CMK (cell line): ENCODE measurements at regions not wholly inside any gene's neighbourhood (a gene's known extent, or its start where the extent isn't known, plus 50 kb on each side); places are given as distances from the start of the nearest gene placed in this dataset.

Source experiments
- DNase-seq: peaks from one replicate; pipeline ENCODE4 v3.0.0-alpha.2; 2010; ENCODE audit warnings: low read depth

GRCh38 chr5:136811086-136811485, 445.7 kb upstream of the TRPC7 start:
- no peak for DNase-seq

GRCh38 chr5:136810261-136810801, 445.0 kb upstream of the TRPC7 start:
- DNase-seq: no peak

- no peak for DNase-seq
These were observed 444.0 kb upstream of the TRPC7 start for GRCh38 chr5:136809382-136809781.

DNA sequence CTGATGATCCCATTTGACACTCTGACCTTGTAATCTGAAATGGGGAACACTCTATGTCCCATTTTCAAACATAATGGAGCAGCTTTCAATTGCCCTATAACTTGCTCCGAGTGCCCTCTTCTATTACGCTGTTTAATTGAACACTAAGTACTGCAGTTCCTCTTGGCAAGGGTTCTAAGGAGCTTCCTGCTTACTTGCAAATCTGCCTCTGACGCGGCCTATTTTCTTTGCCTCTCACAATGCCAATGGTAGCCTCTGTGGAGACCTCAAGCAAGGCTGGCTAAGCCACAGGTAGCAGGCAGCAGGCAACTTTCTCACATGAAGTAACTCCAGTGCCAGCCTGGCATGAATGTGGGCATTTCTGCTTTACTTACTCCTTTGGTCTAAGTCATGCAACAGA, 443.4 kb upstream of the TRPC7 start:
- DNase-seq: no peak

DNA sequence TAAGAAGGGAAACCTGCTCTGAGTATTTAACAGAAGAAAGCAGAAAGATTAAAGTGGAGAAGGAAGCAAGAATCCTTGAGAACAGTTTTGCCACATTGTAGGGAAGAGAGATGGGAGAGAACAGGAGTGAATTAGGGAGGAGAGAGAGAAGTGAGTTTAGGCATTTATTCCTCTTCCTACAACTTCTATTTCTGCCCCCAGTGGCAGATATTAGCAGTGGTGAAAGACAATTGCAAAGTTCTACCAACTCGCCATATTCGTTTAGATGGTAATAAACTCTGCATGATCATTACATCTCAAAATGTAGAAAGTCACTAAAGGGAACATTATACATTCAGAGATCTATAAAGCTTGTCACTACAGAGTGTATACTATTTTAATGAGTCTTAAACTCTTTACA, 440.1 kb upstream of the TRPC7 start:
- DNase-seq: no peak

- DNase-seq: no peak
These were observed 437.0 kb upstream of the TRPC7 start for GRCh38 chr5:136802383-136802782.

- DNase-seq: no peak
These were observed 434.5 kb upstream of the TRPC7 start for GRCh38 chr5:136799806-136800372.

DNA sequence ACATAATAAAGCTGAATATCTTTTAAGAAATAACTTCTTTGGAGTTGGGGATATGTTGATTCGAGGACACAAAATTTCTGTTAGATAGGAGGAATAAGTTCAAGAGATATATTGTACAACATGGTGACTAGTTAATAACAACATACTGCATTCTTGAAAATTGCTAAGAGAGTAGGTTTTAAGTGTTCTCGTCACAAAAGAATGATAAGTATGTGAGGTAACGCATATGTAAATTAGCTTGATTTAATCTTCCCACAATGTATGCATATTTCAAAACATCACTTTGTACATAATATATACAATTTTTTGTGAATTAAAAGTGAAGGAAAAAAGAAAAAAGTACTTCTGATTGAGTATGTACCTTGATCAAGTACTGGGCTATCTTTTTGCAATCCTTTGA, 428.0 kb upstream of the TRPC7 start:
- no peak for DNase-seq

- DNase-seq: no peak
These were observed 416.1 kb upstream of the TRPC7 start for GRCh38 chr5:136781464-136781863.

DNA sequence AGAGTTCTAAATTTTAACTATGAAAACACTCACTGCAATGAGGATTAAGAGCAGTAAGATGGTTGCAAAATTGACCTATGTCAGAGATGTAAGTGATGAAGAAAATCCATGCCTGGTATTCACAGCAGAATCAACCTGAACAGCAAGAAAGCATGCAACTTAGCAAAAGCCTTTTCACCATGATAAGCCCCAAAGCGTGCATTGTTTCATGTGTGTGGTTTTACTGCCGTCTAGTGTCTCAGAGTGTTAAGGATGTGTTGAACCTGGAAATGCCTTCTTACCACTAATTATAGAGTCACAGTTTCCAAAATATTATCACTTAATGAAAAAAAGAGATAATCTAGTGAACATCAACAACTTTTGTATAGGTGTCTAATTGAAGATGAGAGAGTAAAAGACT, 415.2 kb upstream of the TRPC7 start:
- DNase-seq: no peak

DNA sequence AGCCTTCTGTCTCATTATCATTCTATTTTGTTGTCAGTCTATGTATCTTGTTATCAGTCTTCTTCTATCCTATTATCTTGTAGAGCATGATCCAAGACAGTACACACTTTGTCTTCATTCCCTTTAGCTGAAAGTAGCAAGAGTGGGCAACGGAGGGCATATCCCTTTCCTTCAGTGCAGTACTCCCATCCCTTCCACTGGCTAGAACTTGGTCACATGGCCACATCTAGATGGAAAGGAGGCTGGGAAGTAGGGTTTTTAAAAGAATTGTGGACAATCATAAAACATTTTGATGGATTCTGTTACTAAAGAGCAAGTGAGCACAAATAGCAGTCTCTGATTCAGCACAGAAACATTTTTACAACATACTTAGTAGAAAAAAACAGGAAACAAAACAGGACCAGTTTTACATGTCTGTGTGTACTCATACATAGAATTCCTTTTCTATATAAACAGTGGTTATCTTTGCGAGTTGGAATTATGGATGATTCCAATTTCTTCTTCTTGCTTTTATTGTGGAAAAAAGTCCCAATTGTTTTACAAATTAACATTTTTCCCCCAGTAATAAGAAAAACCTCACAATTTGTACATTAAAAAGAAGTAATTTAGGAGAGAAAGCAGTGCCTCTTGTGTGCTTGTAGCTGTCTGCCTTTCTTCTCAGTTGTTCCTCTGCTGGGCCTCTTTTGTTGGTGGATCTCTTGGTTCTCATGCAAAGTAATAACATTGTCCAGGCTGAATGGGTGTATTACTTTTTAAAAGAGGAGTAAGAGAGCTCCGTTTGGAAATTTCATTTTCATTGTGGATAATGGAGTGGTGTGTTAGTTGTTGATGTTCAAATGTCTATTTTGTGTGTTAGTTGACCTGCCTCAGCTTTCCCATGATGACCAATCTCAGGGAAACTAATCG, 410.9 kb upstream of the TRPC7 start:
- no peak for DNase-seq

- DNase-seq: no peak
These were observed 407.1 kb upstream of the TRPC7 start for GRCh38 chr5:136772491-136772890.

GRCh38 chr5:136769900-136770684, 404.7 kb upstream of the TRPC7 start:
- DNase-seq: peak; percentile 12

GRCh38 chr5:136769093-136769492, 403.7 kb upstream of the TRPC7 start:
- no peak for DNase-seq

- no peak for DNase-seq
These were observed 403.1 kb upstream of the TRPC7 start for GRCh38 chr5:136768457-136768856.

- DNase-seq: no peak
These were observed 401.1 kb upstream of the TRPC7 start for GRCh38 chr5:136766456-136766855.

- DNase-seq: no peak
These were observed 399.3 kb upstream of the TRPC7 start for GRCh38 chr5:136764601-136765000.

- DNase-seq: no peak
These were observed 398.2 kb upstream of the TRPC7 start for GRCh38 chr5:136763548-136763947.

GRCh38 chr5:136754216-136754615, 388.9 kb upstream of the TRPC7 start:
- DNase-seq: no peak

DNA sequence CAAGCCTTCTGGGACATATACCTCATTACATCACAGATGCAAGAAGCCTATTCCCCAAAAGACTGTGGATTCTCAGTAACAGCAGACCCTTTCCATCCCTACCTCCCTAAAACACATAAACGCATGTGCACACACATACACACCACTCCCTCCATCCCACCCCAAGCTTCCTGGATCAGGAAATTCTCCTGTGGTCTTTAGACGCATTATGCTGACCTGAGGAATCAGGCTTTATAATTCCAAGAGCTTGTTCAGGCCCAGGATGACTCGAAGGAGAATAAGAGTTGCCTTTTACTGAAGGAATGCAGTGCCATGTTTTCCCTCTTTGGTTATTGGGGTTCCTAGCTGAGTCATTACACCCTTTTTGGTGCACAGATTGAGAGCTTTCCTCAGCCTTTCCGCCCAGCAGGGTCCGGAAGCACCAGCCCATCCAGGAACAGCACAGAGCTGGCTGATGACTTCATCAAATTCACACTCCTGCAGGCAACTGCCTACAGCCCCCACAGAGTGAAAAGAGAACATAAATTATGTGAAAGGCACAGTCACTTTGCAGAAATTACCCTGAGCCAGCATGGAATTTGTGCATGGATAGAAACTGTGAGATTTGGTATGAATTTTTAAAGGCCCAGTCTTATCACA, 385.0 kb upstream of the TRPC7 start:
- DNase-seq: no peak

DNA sequence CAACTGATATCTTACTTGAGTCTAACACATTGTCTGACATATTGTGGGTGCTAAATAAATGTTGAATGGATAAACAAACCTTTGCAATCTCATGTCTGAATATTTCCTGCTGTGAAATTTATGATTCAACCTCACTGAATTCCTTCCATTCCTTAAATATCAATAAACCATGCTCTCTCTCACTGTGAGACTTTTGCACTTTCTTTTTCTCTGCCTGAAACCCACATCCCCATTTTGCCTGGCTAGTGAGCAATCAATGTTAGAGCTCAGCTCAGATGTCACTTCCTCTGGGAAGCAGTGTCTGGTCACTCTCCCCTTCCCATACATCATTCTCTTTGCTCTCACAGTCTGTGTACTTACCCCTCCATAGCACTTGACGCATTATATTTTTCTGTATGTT, 383.7 kb upstream of the TRPC7 start:
- no peak for DNase-seq

- DNase-seq: no peak
These were observed 377.7 kb upstream of the TRPC7 start for GRCh38 chr5:136743052-136743451.
